ENCODE measurements at regions not wholly inside any gene's neighbourhood (a gene's known extent, or its start where the extent isn't known, plus 50 kb on each side); places are given as distances from the start of the nearest gene placed in this dataset.

- TF ChIP-seq CTCF (IDR thresholded peaks at IDR 0.05) (no peak), POLR2A (IDR thresholded peaks at IDR 0.05) (no peak)
These were observed 219.4 kb downstream of the MREG start for GRCh38 chr2:215793747-215794595.

Measured in body of pancreas (tissue), 4 donors.